HG03095 (cell line): ENCODE measurements at regions not wholly inside any gene's neighbourhood (a gene's known extent, or its start where the extent isn't known, plus 50 kb on each side); places are given as distances from the start of the nearest gene placed in this dataset.

Source experiments
- ATAC-seq: cut with Tn5 transposase; IDR thresholded peaks from one replicate; pipeline ENCODE4 v1.9.1; 2021; ENCODE audit warnings: moderate library complexity; ENCODE audit not compliant: unreplicated experiment

- ATAC-seq = no peak
These were observed 246.9 kb downstream of the ACTR3B start for GRCh38 chr7:153006452-153006851.

- no peak for ATAC-seq
These were observed 247.4 kb downstream of the ACTR3B start for GRCh38 chr7:153006911-153007310.

- ATAC-seq = no peak
These were observed 250.9 kb downstream of the ACTR3B start for GRCh38 chr7:153010416-153010815.

- no peak for ATAC-seq
These were observed 252.7 kb downstream of the ACTR3B start for GRCh38 chr7:153012203-153012602.

GRCh38 chr7:153017223-153017622 lies 257.7 kb downstream of the ACTR3B start:
- ATAC-seq = no peak

GRCh38 chr7:153021542-153021941 lies 262.0 kb downstream of the ACTR3B start:
- ATAC-seq = no peak

GRCh38 chr7:153022475-153023193 lies 263.1 kb downstream of the ACTR3B start:
- no peak for ATAC-seq

GRCh38 chr7:153023194-153023592 lies 263.6 kb downstream of the ACTR3B start:
- no peak for ATAC-seq

- ATAC-seq = no peak
These were observed 267.7 kb downstream of the ACTR3B start for GRCh38 chr7:153027210-153027609.

- ATAC-seq = no peak
These were observed 268.4 kb downstream of the ACTR3B start for GRCh38 chr7:153027904-153028303.

GRCh38 chr7:153030976-153031375 lies 271.4 kb downstream of the ACTR3B start:
- ATAC-seq = no peak

GRCh38 chr7:153034791-153035190 lies 275.2 kb downstream of the ACTR3B start:
- ATAC-seq = no peak

- no peak for ATAC-seq
These were observed 277.0 kb downstream of the ACTR3B start for GRCh38 chr7:153036396-153037063.

- no peak for ATAC-seq
These were observed 283.9 kb downstream of the ACTR3B start for GRCh38 chr7:153043440-153043839.

GRCh38 chr7:153044981-153045380 lies 285.4 kb downstream of the ACTR3B start:
- no peak for ATAC-seq

GRCh38 chr7:153047079-153047959 lies 287.8 kb downstream of the ACTR3B start:
- ATAC-seq = no peak

GRCh38 chr7:153052206-153052605 lies 292.7 kb downstream of the ACTR3B start:
- no peak for ATAC-seq

- ATAC-seq = no peak
These were observed 302.5 kb downstream of the ACTR3B start for GRCh38 chr7:153061910-153062528.

- ATAC-seq = no peak
These were observed 305.5 kb downstream of the ACTR3B start for GRCh38 chr7:153065051-153065450.

- no peak for ATAC-seq
These were observed 307.2 kb downstream of the ACTR3B start for GRCh38 chr7:153066711-153067110.

- ATAC-seq = no peak
These were observed 310.6 kb downstream of the ACTR3B start for GRCh38 chr7:153070141-153070540.
